Body of pancreas (tissue), 4 donors: ENCODE measurements at regions not wholly inside any gene's neighbourhood (a gene's known extent, or its start where the extent isn't known, plus 50 kb on each side); places are given as distances from the start of the nearest gene placed in this dataset.

Experiments used
- CTCF ChIP-seq, 7 experiments: fragments of 450-650 bp in 4 of 7; fragments of 200-600 bp in 3 of 7; sonication (generic) in 3 of 7; IDR thresholded peaks; one replicate each; pipeline ENCODE4 v1.5.1; 2016 to 2019; ENCODE audit warnings: antibody characterized with exemption in 7 of 7
- POLR2A ChIP-seq, 3 donors: fragments of 450-650 bp; IDR thresholded peaks; one replicate each; pipeline ENCODE4 v1.6.1; 2016; ENCODE audit warnings: antibody characterized with exemption in 3 of 3, mild to moderate bottlenecking in 2 of 3

- no peak for TF ChIP-seq CTCF (IDR thresholded peaks at IDR 0.05)
- TF ChIP-seq POLR2A (IDR thresholded peaks at IDR 0.05), result no peak
Observed at GRCh38 chr4:184528713-184529112, 54.4 kb upstream of the IRF2 start.
